ENCODE measurements at regions not wholly inside any gene's neighbourhood (a gene's known extent, or its start where the extent isn't known, plus 50 kb on each side); places are given as distances from the start of the nearest gene placed in this dataset.
A peak's percentile ranks its signal among the peaks of the same experiment; 100 is the strongest.

- Histone ChIP-seq H3K27me3 (ENCODE audit: control insufficient read depth in 2 of 2, insufficient read depth in 2 of 2, low read length in 2 of 2) (no peaks in the 10 kb centered on the region), H2AFZ (ENCODE audit: low read depth, low read length) (no peak overlapping the region), H3K9me3 (replicated peaks; ENCODE audit: control insufficient read depth, insufficient read depth, low read depth, low read length) (no peaks in the 10 kb centered on the region), H3K4me1 (replicated peaks in 1 of 2; ENCODE audit: control insufficient read depth in 2 of 2, insufficient read depth in 2 of 2, low read length in 2 of 2) (no peaks in the 10 kb centered on the region), H3K27ac (ENCODE audit: extremely low read depth, low read depth, low read length) (no peak overlapping the region), H3K4me2 (ENCODE audit: insufficient read depth, low read length) (no peak overlapping the region), H3K9ac (ENCODE audit: insufficient read depth in 1 of 2, low read depth in 2 of 2, low read length in 2 of 2) (no peak overlapping the region), H3K9me1 (ENCODE audit: control insufficient read depth, insufficient read depth, low read length) (no peaks in the 10 kb centered on the region), H3K79me2 (ENCODE audit: control insufficient read depth, insufficient read depth, low read length) (no peaks in the 10 kb centered on the region), H3K4me3 (no peak overlapping the region), H4K20me1 (replicated peaks; ENCODE audit: control insufficient read depth, insufficient read depth, low read length) (no peaks in the 10 kb centered on the region), H3K36me3 (ENCODE audit: control insufficient read depth, insufficient read depth, low read length) (no peaks in the 10 kb centered on the region)
- ATAC-seq (no peak), FAIRE-seq (no peak), DNase-seq (ENCODE audit: extremely low read depth in 1 of 4, low spot score in 3 of 4) (peak in 1 of 4 experiments; percentile 13)
- intact Hi-C loops (cut with micrococcal nuclease), result no loop called here
- in situ Hi-C loops (cut with MboI), result no loop called here
- ChIA-PET POLR2A (no interaction called here), CTCF (ENCODE audit: low intra/inter-chr PET ratio) (no interaction called here)
- BruUV-seq (replicated peaks), result no TSS peak
- TF ChIP-seq ZNF263 (CRISPR knock-in tag; IDR thresholded peaks at IDR 0.05; ENCODE audit: borderline replicate concordance) (no peak), RNF219 (CRISPR knock-in tag; IDR thresholded peaks at IDR 0.05) (no peak), ZFP1 (CRISPR knock-in tag; IDR thresholded peaks at IDR 0.05) (peak; percentile 81)
Measured at GRCh38 chr3:22901684-22902083, 301.4 kb upstream of the UBE2E2 start.

- no TSS peak for BruUV-seq (replicated peaks)
- 15% methylated on average over 1 of the region's 1 CpG for WGBS (ENCODE audit: insufficient coverage, low coverage, missing lambda C conversion rate)
- TF ChIP-seq PREB (CRISPR knock-in tag; IDR thresholded peaks at IDR 0.05) (no peak), GTF2E2 (tag; IDR thresholded peaks at IDR 0.05) (no peak), ZNF785 (CRISPR knock-in tag; IDR thresholded peaks at IDR 0.05) (no peak), CREBBP (IDR thresholded peaks at IDR 0.05; ENCODE audit: low read depth, low read length) (no peak), RFX1 (IDR thresholded peaks at IDR 0.05) (no peak), E2F6 (IDR thresholded peaks at IDR 0.05; ENCODE audit: borderline replicate concordance in 1 of 2, extremely low read depth in 1 of 2, insufficient read depth in 1 of 2, insufficient read length in 1 of 2, low read depth in 1 of 2, low read length in 1 of 2, poor library complexity in 1 of 2, severe bottlenecking in 1 of 2) (no peak)
Measured at GRCh38 chr3:22907161-22907780, 295.9 kb upstream of the UBE2E2 start.

More at GRCh38 chr3:22907161-22907780, 295.9 kb upstream of the UBE2E2 start:
- Histone ChIP-seq H3K4me1 (replicated peaks in 1 of 2; ENCODE audit: control insufficient read depth in 2 of 2, insufficient read depth in 2 of 2, low read length in 2 of 2) (no peaks in the 10 kb centered on the region), H3K79me2 (ENCODE audit: control insufficient read depth, insufficient read depth, low read length) (no peaks in the 10 kb centered on the region), H3K9ac (ENCODE audit: insufficient read depth in 1 of 2, low read depth in 2 of 2, low read length in 2 of 2) (no peak overlapping the region), H2AFZ (ENCODE audit: low read depth, low read length) (no peak overlapping the region), H3K4me2 (ENCODE audit: insufficient read depth, low read length) (no peak overlapping the region), H3K36me3 (ENCODE audit: control insufficient read depth, insufficient read depth, low read length) (no peaks in the 10 kb centered on the region), H3K9me1 (ENCODE audit: control insufficient read depth, insufficient read depth, low read length) (no peaks in the 10 kb centered on the region), H3K9me3 (replicated peaks; ENCODE audit: control insufficient read depth, insufficient read depth, low read depth, low read length) (no peaks in the 10 kb centered on the region; the same call in 1 of the 2 replicates), H3K27me3 (ENCODE audit: control insufficient read depth in 2 of 2, insufficient read depth in 2 of 2, low read length in 2 of 2) (no peaks in the 10 kb centered on the region), H3K4me3 (no peak overlapping the region), H4K20me1 (replicated peaks; ENCODE audit: control insufficient read depth, insufficient read depth, low read length) (no peaks in the 10 kb centered on the region), H3K27ac (ENCODE audit: extremely low read depth, low read depth, low read length) (no peak overlapping the region)
- DNase-seq (ENCODE audit: extremely low read depth in 1 of 4, low spot score in 3 of 4), result no peak
- in situ Hi-C loops (cut with MboI) (no loop called here), intact Hi-C loops (cut with micrococcal nuclease) (no loop called here)
- no peak for ATAC-seq
- CTCF ChIA-PET (ENCODE audit: low intra/inter-chr PET ratio), result no interaction called here
- FAIRE-seq, result no peak
- POLR2A ChIA-PET, result no interaction called here
